ENCODE measurements at regions not wholly inside any gene's neighbourhood (a gene's known extent, or its start where the extent isn't known, plus 50 kb on each side); places are given as distances from the start of the nearest gene placed in this dataset.

DNA sequence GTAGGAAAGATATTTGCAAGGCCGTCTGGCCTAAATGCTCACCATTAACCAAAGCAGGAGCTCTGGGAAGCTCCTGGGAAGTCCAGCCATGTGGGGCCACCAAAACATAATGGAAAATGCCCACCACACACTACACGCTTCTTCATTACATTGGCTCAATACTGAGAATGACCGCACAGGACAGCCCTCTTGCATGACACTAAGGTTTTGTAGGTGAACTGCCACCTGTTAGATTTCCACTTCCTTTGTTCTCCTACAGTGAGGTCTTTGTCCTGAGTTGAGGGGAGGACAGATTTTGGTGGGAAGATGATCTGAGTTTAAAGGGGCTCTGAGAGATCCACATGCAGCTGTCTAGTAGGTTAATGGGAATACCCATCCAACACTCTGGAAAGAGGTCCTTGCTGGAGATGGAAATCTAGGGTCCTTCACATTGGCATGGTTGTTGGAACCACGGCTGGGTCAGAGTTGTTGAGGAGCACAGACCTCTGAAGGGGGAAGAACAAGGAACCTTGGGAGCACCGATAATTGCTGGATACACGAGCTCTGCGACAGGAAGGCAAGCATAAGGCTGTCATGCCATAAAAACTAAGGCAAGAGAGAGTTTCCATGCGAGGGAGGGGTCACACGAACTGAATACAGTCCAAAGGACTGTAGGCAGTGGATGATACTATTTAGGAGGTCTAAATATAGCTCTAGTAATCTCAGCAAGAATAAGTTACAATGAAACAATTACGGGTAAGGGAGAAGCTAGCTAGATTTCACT, 105.5 kb upstream of the IRF2BP2 start:
- TF ChIP-seq EZH2 (IDR thresholded peaks at IDR 0.05; ENCODE audit: low read length): no peak
- no peak for TF ChIP-seq CTCF (optimal IDR thresholded peaks at IDR 0.05 in 1 of 3, IDR thresholded peaks at IDR 0.05 in 1 of 3, conservative IDR thresholded peaks at IDR 0.05 in 1 of 3; ENCODE audit: extremely low read depth in 1 of 3, insufficient read depth in 2 of 3, low read length in 3 of 3)
